DND-41 (cell line): ENCODE measurements at regions not wholly inside any gene's neighbourhood (a gene's known extent, or its start where the extent isn't known, plus 50 kb on each side); places are given as distances from the start of the nearest gene placed in this dataset.

Experiments
- ATAC-seq: fragments of 200-7000 bp; cut with Tn5 transposase; 3 replicates; pipeline ENCODE4 v1.9.1; 2021; ENCODE audit warnings: low read depth; ENCODE audit not compliant: insufficient read depth
- DNase-seq: peaks from one replicate; pipeline ENCODE4 v3.0.0-alpha.2; 2020
- H2AFZ ChIP-seq: 2 replicates; pipeline ENCODE4 v1.6.0; 2012; ENCODE audit warnings: low read depth, low read length
- H3K27ac ChIP-seq: 2 replicates; pipeline ENCODE4 v1.5.1; 2012; ENCODE audit warnings: low read length, inconsistent platforms
- H3K27me3 ChIP-seq: fragments of 200-600 bp; sonication (generic); 2 replicates; pipeline ENCODE4 v1.6.0; 2012; ENCODE audit warnings: low read length, mild to moderate bottlenecking, inconsistent platforms; ENCODE audit not compliant: insufficient read depth, poor library complexity
- H3K36me3 ChIP-seq: 2 replicates; pipeline ENCODE4 v1.5.1; 2012; ENCODE audit warnings: low read length, inconsistent platforms; ENCODE audit not compliant: insufficient read depth
- H3K4me1 ChIP-seq: 2 replicates; pipeline ENCODE4 v1.5.1; 2012; ENCODE audit warnings: mild to moderate bottlenecking, low read length; ENCODE audit not compliant: insufficient read depth
- H3K4me2 ChIP-seq: 2 replicates; pipeline ENCODE4 v1.6.0; 2012; ENCODE audit warnings: mild to moderate bottlenecking, moderate library complexity, low read length, inconsistent platforms; ENCODE audit not compliant: insufficient read depth
- H3K4me3 ChIP-seq, 2 experiments: fragments of 200-600 bp in 1 of 2; shearing (Covaris generic) in 1 of 2; 2 replicates each; pipeline ENCODE4 v1.5.1; 2012 to 2016; ENCODE audit warnings: inconsistent platforms in 2 of 2, low read length in 2 of 2, mild to moderate bottlenecking in 2 of 2, low read depth in 1 of 2, moderate library complexity in 1 of 2
- H3K79me2 ChIP-seq: 2 replicates; pipeline ENCODE4 v1.6.0; 2012; ENCODE audit warnings: low read length, inconsistent platforms; ENCODE audit not compliant: insufficient read depth
- H3K9ac ChIP-seq: 2 replicates; pipeline ENCODE4 v1.6.0; 2012; ENCODE audit warnings: low read depth, mild to moderate bottlenecking, inconsistent platforms, low read length, moderate library complexity
- H3K9me3 ChIP-seq: 2 replicates; pipeline ENCODE4 v1.5.1; 2012; ENCODE audit warnings: low read length, moderate library complexity, mild to moderate bottlenecking, inconsistent platforms; ENCODE audit not compliant: insufficient read depth, severe bottlenecking
- H4K20me1 ChIP-seq: 2 replicates; pipeline ENCODE4 v1.6.0; 2012; ENCODE audit warnings: low read length; ENCODE audit not compliant: insufficient read depth
- EZH2 ChIP-seq: IDR thresholded peaks from 3 replicates; pipeline ENCODE4 v1.6.1; 2012; ENCODE audit warnings: borderline replicate concordance, low read depth, mild to moderate bottlenecking, moderate library complexity, low read length, inconsistent platforms; ENCODE audit not compliant: severe bottlenecking
- TF ChIP-seq, protein P1 (sequence below): IDR thresholded peaks from 2 replicates; pipeline ENCODE4 v1.5.1; 2012; ENCODE audit warnings: borderline replicate concordance, low read length, moderate library complexity, mild to moderate bottlenecking; ENCODE audit not compliant: poor library complexity, severe bottlenecking; ENCODE audit errors: extremely low read depth

DNA sequence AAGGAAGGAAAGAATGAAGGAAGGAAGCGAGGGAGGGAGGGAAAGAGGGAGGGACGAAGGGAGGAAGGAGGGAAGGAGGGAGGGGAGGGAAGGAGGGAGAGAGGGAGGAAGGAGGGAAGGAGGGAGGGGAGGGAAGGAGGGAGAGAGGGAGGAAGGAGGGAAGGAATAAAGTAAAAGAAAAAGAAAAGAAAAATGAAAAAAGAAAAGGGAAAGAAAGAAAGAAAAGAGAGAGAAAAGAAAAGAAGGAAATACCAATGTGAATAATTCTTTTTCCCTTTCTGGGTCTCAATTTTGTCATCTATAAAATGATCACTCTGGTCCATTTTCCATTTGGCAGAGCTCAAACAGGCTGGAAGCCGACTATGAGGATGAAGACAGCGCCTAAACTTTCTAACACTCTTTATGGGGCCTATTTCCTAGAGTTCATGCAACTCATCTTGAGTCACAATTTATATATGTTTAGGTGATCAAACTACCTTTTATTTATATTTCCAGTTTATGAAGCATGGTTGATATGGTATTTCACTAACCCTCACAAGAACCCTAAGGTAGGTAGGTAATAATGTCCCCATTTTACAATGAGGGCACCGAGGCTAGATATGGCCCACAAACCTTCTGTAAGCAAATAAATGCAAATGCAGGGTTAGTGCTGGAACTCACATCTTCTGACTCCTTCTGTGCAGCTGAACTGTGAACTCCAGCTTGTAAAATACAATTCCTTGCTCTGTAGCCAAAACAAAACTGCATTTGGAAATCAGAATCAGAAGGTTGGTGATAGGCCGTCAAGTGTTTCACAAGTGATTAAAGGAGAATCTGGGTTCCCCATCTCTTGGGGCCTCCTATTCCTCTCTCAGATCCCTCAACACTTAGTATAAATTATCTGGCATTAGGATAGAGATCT lies 434.3 kb downstream of the ETS1 start:
- no peak for ATAC-seq
- no peaks in the 10 kb centered on the region for H3K9me3 ChIP-seq
- H3K36me3 ChIP-seq = no peaks in the 10 kb centered on the region
- H3K79me2 ChIP-seq = no peaks in the 10 kb centered on the region
- H3K4me3 ChIP-seq = no peak overlapping the region
- no peak overlapping the region for H3K9ac ChIP-seq
- no peak overlapping the region for H3K4me2 ChIP-seq
- no peak overlapping the region for H2AFZ ChIP-seq
- no peaks in the 10 kb centered on the region for H4K20me1 ChIP-seq
- no peak for DNase-seq
- H3K4me1 ChIP-seq = peaks cover 3% of the 10 kb centered on the region; the same call in 1 of the 2 replicates
- TF ChIP-seq EZH2 = no peak
- no peak overlapping the region for H3K27ac ChIP-seq
- H3K27me3 ChIP-seq = no peaks in the 10 kb centered on the region

DNA sequence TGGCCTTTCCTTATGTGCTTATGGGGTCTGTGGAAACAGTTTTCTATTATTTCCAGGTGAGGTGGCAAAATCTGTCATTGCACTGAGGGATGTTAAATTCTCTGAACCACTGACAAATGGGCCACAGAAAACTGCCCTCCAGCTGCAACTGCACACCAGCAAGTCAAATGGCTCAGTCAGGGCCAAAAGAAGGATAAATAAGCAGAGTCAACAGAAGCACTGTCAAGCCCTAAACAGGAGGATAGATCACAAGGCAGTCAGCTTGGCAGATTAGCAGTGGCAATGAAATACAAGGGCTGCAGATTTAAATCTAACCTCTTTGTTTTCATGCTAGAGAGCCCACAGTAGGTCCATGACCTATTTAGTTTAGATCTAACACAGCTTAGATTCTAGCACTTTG lies 435.6 kb downstream of the ETS1 start:
- no peaks in the 10 kb centered on the region for H3K36me3 ChIP-seq
- no peak overlapping the region for H3K9ac ChIP-seq
- no peaks in the 10 kb centered on the region for H3K27me3 ChIP-seq
- ATAC-seq (no peak), DNase-seq (no peak)
- no peak overlapping the region for H3K4me3 ChIP-seq
- H2AFZ ChIP-seq = no peak overlapping the region
- H3K9me3 ChIP-seq = no peaks in the 10 kb centered on the region
- H3K27ac ChIP-seq = no peak overlapping the region
- H3K4me1 ChIP-seq = peaks cover 3% of the 10 kb centered on the region; the same call in 1 of the 2 replicates
- H3K79me2 ChIP-seq = no peaks in the 10 kb centered on the region
- TF ChIP-seq EZH2 = no peak
- TF ChIP-seq, protein P1, sequence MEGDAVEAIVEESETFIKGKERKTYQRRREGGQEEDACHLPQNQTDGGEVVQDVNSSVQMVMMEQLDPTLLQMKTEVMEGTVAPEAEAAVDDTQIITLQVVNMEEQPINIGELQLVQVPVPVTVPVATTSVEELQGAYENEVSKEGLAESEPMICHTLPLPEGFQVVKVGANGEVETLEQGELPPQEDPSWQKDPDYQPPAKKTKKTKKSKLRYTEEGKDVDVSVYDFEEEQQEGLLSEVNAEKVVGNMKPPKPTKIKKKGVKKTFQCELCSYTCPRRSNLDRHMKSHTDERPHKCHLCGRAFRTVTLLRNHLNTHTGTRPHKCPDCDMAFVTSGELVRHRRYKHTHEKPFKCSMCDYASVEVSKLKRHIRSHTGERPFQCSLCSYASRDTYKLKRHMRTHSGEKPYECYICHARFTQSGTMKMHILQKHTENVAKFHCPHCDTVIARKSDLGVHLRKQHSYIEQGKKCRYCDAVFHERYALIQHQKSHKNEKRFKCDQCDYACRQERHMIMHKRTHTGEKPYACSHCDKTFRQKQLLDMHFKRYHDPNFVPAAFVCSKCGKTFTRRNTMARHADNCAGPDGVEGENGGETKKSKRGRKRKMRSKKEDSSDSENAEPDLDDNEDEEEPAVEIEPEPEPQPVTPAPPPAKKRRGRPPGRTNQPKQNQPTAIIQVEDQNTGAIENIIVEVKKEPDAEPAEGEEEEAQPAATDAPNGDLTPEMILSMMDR = no peak
- H3K4me2 ChIP-seq = no peak overlapping the region
- no peaks in the 10 kb centered on the region for H4K20me1 ChIP-seq

DNA sequence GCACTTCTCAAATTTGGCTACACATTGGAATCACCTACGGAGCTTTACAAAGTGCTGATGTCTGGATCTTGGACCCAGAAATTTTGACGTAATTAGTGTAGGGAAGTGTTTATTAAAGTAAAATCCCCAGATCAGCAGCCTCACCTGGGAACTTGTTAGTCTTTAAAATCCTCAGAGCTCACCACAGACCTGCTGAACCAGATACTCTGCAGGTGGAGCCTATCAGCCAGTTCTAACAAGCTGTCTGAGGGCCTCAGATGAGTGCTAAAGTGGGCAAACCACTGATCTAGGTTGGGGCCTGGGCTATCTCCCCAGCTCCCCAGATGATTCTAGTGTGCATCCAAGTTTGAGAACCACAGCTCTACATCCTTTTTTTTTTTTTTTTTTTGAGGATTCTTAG lies 436.0 kb downstream of the ETS1 start:
- TF ChIP-seq EZH2 = no peak
- TF ChIP-seq, protein P1 = no peak
- H3K36me3 ChIP-seq = no peaks in the 10 kb centered on the region
- no peaks in the 10 kb centered on the region for H3K9me3 ChIP-seq
- no peak overlapping the region for H2AFZ ChIP-seq
- no peaks in the 10 kb centered on the region for H3K79me2 ChIP-seq
- no peak overlapping the region for H3K4me2 ChIP-seq
- no peaks in the 10 kb centered on the region for H3K27me3 ChIP-seq
- H3K4me1 ChIP-seq = peaks cover 3% of the 10 kb centered on the region; the same call in 1 of the 2 replicates
- no peak overlapping the region for H3K27ac ChIP-seq
- no peak overlapping the region for H3K9ac ChIP-seq
- H3K4me3 ChIP-seq = no peak overlapping the region
- no peaks in the 10 kb centered on the region for H4K20me1 ChIP-seq
- ATAC-seq = peak; percentile 45; the same call in 1 of the 3 replicates
- no peak for DNase-seq

DNA sequence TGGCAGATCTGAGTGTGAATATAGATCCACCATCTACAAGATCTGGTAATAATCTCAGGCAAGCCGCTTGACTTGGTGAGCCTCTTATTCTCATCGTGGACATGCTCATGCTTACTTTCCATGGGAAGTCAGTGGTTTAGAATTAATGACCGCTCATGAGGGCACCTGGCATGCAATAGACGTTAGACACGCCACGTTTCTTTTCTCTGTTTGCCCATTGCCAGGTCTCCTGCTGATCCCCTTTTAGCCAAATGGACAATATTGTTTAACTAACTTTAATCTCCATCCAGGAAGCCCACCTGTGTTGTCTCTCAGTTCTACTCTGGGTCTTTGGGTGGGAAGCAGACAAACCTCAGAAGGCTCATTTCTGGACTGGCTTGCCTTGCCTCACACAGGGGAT lies 439.1 kb downstream of the ETS1 start:
- H2AFZ ChIP-seq = no peak overlapping the region
- DNase-seq (no peak), ATAC-seq (no peak)
- TF ChIP-seq, protein P1 = no peak
- TF ChIP-seq EZH2 = no peak
- H3K27ac ChIP-seq = no peak overlapping the region
- no peak overlapping the region for H3K4me2 ChIP-seq
- peaks cover 3% of the 10 kb centered on the region; the same call in 1 of the 2 replicates for H3K4me1 ChIP-seq
- no peaks in the 10 kb centered on the region for H3K36me3 ChIP-seq
- no peaks in the 10 kb centered on the region for H3K9me3 ChIP-seq
- no peaks in the 10 kb centered on the region for H3K27me3 ChIP-seq
- no peaks in the 10 kb centered on the region for H3K79me2 ChIP-seq
- no peaks in the 10 kb centered on the region for H4K20me1 ChIP-seq
- H3K9ac ChIP-seq = no peak overlapping the region
- H3K4me3 ChIP-seq = no peak overlapping the region
